Tibial nerve (tissue), 4 donors: ENCODE measurements at regions not wholly inside any gene's neighbourhood (a gene's known extent, or its start where the extent isn't known, plus 50 kb on each side); places are given as distances from the start of the nearest gene placed in this dataset.
A peak's percentile ranks its signal among the peaks of the same experiment; 100 is the strongest.

Source experiments
- DNase-seq, 2 donors: peaks; one replicate each; pipeline ENCODE4 v3.0.0-alpha.2; 2019; ENCODE audit warnings: low spot score in 2 of 2
- H3K27ac ChIP-seq, 4 donors: fragments of 200-600 bp; sonication (generic) in 3 of 4; one replicate each; pipeline ENCODE4 v1.5.1; 2017 to 2019; ENCODE audit warnings: mild to moderate bottlenecking in 1 of 4
- H3K27me3 ChIP-seq, 2 donors: fragments of 200-600 bp; sonication (generic) in 1 of 2; one replicate each; pipeline versions ENCODE4 v1.5.1 to v1.6.0; 2017 to 2019
- H3K36me3 ChIP-seq, 3 donors: fragments of 200-600 bp; sonication (generic); one replicate each; pipeline ENCODE4 v1.5.1; 2018 to 2019
- H3K4me1 ChIP-seq, 4 donors: fragments of 200-600 bp; sonication (generic) in 3 of 4; one replicate each; pipeline ENCODE4 v1.5.1; 2017 to 2019
- H3K4me3 ChIP-seq, 4 donors: fragments of 200-600 bp; sonication (generic) in 3 of 4; one replicate each; pipeline ENCODE4 v1.5.1; 2017 to 2019; ENCODE audit warnings: mild to moderate bottlenecking in 1 of 4, moderate library complexity in 1 of 4
- H3K9me3 ChIP-seq, 4 donors: fragments of 200-600 bp; sonication (generic) in 3 of 4; one replicate each; pipeline ENCODE4 v1.5.1; 2017 to 2019
- CTCF ChIP-seq, 5 experiments: fragments of 200-600 bp in 3 of 5; fragments of 450-650 bp in 2 of 5; sonication (generic) in 3 of 5; IDR thresholded peaks; one replicate each; pipeline ENCODE4 v1.5.1; 2016 to 2019; ENCODE audit warnings: antibody characterized with exemption in 5 of 5, mild to moderate bottlenecking in 3 of 5, moderate library complexity in 2 of 5
- EP300 ChIP-seq, 2 donors: sonication (generic); formaldehyde crosslinking; IDR thresholded peaks; one replicate each; pipeline ENCODE4 v1.6.1; 2017; ENCODE audit warnings: antibody characterized with exemption in 2 of 2, mild to moderate bottlenecking in 1 of 2
- POLR2A ChIP-seq, 2 donors: fragments of 450-650 bp; IDR thresholded peaks; one replicate each; pipeline ENCODE4 v1.6.1; 2017; ENCODE audit warnings: antibody characterized with exemption in 2 of 2, mild to moderate bottlenecking in 2 of 2, moderate library complexity in 2 of 2
- WGBS, 2 donors: methylation state at CpG; one replicate each; pipeline ENCODE4 v1.1.5; 2018; 5-methylcytosine and 5-hydroxymethylcytosine counted together

- Histone ChIP-seq H3K27ac (no peak overlapping the region), H3K4me1 (peaks cover 0 to 27% (median 11%) of the 10 kb centered on the region in 4 donors), H3K4me3 (no peak overlapping the region), H3K9me3 (no peaks in the 10 kb centered on the region), H3K27me3 (no peaks in the 10 kb centered on the region), H3K36me3 (no peaks in the 10 kb centered on the region)
- no peak for DNase-seq
- TF ChIP-seq POLR2A (IDR thresholded peaks at IDR 0.05) = no peak
- no peak for TF ChIP-seq CTCF (IDR thresholded peaks at IDR 0.05)
- no peak for TF ChIP-seq EP300 (IDR thresholded peaks at IDR 0.05)
- 71 to 75% methylated on average over 5 of the region's 5 CpGs for WGBS, 2 donors
Observed at GRCh38 chr3:102176333-102177050, 258.3 kb upstream of the ZPLD1 start.

GRCh38 chr3:102177075-102177755 is 257.6 kb upstream of the ZPLD1 start:
- no peak for DNase-seq
- TF ChIP-seq EP300 (IDR thresholded peaks at IDR 0.05) = no peak
- no peak for TF ChIP-seq CTCF (IDR thresholded peaks at IDR 0.05)
- TF ChIP-seq POLR2A (IDR thresholded peaks at IDR 0.05) = no peak
- no peak overlapping the region for H3K27ac ChIP-seq
- 67 to 78% methylated on average over 11 of the region's 11 CpGs for WGBS, 2 donors
- H3K4me1 ChIP-seq = peaks cover 0 to 34% (median 17%) of the 10 kb centered on the region in 4 donors
- H3K9me3 ChIP-seq = no peaks in the 10 kb centered on the region
- no peaks in the 10 kb centered on the region for H3K27me3 ChIP-seq
- H3K4me3 ChIP-seq = no peak overlapping the region
- no peaks in the 10 kb centered on the region for H3K36me3 ChIP-seq

GRCh38 chr3:102178817-102179216 is 256.0 kb upstream of the ZPLD1 start:
- Histone ChIP-seq H3K4me1 (peaks cover 0 to 43% (median 17%) of the 10 kb centered on the region in 4 donors), H3K4me3 (no peak overlapping the region), H3K27me3 (no peaks in the 10 kb centered on the region), H3K9me3 (no peaks in the 10 kb centered on the region), H3K27ac (peak overlapping the region; percentile 46 to 77 (median 64)), H3K36me3 (no peaks in the 10 kb centered on the region)
- no peak for TF ChIP-seq CTCF (IDR thresholded peaks at IDR 0.05)
- no peak for TF ChIP-seq EP300 (IDR thresholded peaks at IDR 0.05)
- TF ChIP-seq POLR2A (IDR thresholded peaks at IDR 0.05) = no peak
- DNase-seq = no peak

- Histone ChIP-seq H3K4me3 (no peak overlapping the region), H3K27me3 (no peaks in the 10 kb centered on the region), H3K9me3 (no peaks in the 10 kb centered on the region), H3K36me3 (no peaks in the 10 kb centered on the region), H3K27ac (peak overlapping the region; percentile 54 to 77 (median 70)), H3K4me1 (peaks cover 0 to 43% (median 17%) of the 10 kb centered on the region in 4 donors)
- 44 to 49% methylated on average over 6 of the region's 6 CpGs for WGBS, 2 donors
- no peak for DNase-seq
- TF ChIP-seq CTCF (IDR thresholded peaks at IDR 0.05) (no peak), EP300 (IDR thresholded peaks at IDR 0.05) (no peak), POLR2A (IDR thresholded peaks at IDR 0.05) (no peak)
Observed at GRCh38 chr3:102179326-102180177, 255.3 kb upstream of the ZPLD1 start.
